Dedifferentiated amniotic fluid mesenchymal stem cell (primary cell): ENCODE measurements at regions not wholly inside any gene's neighbourhood (a gene's known extent, or its start where the extent isn't known, plus 50 kb on each side); places are given as distances from the start of the nearest gene placed in this dataset.

Source experiments
- DNase-seq: peaks from one replicate; pipeline ENCODE4 v3.0.0-alpha.2; 2016; ENCODE audit errors: extremely low spot score

GRCh38 chr15:100812802-100813201, 66.8 kb upstream of the ALDH1A3 start:
- DNase-seq, result no peak

- DNase-seq, result peak; percentile 81
Observed at GRCh38 chr15:100818927-100819326, 60.7 kb upstream of the ALDH1A3 start.

GRCh38 chr15:100820528-100820927, 59.1 kb upstream of the ALDH1A3 start:
- no peak for DNase-seq

- no peak for DNase-seq
Observed at GRCh38 chr15:100821327-100821726, 58.3 kb upstream of the ALDH1A3 start.

- DNase-seq, result no peak
Observed at GRCh38 chr15:100824211-100824610, 55.4 kb upstream of the ALDH1A3 start.

GRCh38 chr15:100829457-100829856, 50.2 kb upstream of the ALDH1A3 start:
- DNase-seq, result no peak
